ENCODE measurements at regions not wholly inside any gene's neighbourhood (a gene's known extent, or its start where the extent isn't known, plus 50 kb on each side); places are given as distances from the start of the nearest gene placed in this dataset.

DNA sequence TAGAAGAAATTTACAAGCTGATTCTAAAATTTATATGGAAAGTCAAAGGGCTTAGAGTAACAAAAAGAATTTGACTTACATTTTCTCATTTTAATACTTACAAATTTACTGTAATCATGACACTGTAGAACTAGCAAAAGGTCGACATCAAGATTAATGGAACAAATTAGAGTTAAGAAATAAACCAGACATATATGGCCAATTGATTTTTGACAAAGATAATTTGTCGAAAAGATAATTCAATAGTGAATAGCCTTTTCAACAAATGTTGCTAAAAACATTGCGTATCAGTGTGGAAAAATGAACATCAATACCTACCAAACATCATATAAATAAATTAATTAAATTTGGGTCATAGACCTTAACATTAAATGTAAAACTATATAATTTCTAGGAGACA, 955.5 kb upstream of the AUTS2 start:
- CTCF ChIA-PET = no interaction called here
- H3K9me3 ChIP-seq (ENCODE audit: low read depth, low read length, poor library complexity, severe bottlenecking) = no peaks in the 10 kb centered on the region
- TF ChIP-seq CTCF (conservative IDR thresholded peaks at IDR 0.05; ENCODE audit: low read depth, low read length) = no peak
- TF ChIP-seq EZH2 (IDR thresholded peaks at IDR 0.05; ENCODE audit: borderline replicate concordance, low read depth, low read length, poor library complexity, severe bottlenecking) = no peak

GRCh38 chr7:68663392-68663791, 934.9 kb upstream of the AUTS2 start:
- Histone ChIP-seq H3K27ac (ENCODE audit: low read depth, low read length, poor library complexity, severe bottlenecking) (no peak overlapping the region), H3K36me3 (ENCODE audit: insufficient read depth, low read length, poor library complexity, severe bottlenecking) (no peaks in the 10 kb centered on the region), H3K27me3 (replicated peaks; ENCODE audit: insufficient read depth, low read depth, low read length, poor library complexity) (no peaks in the 10 kb centered on the region), H3K4me1 (ENCODE audit: insufficient read depth, low read length, poor library complexity, severe bottlenecking) (peaks cover 10% of the 10 kb centered on the region), H3K9me3 (ENCODE audit: low read depth, low read length, poor library complexity, severe bottlenecking) (no peaks in the 10 kb centered on the region), H3K4me3 (ENCODE audit: low read depth, low read length, poor library complexity, severe bottlenecking) (no peak overlapping the region)
- no peak for TF ChIP-seq CTCF (conservative IDR thresholded peaks at IDR 0.05; ENCODE audit: low read depth, low read length)
- no peak for TF ChIP-seq EZH2 (IDR thresholded peaks at IDR 0.05; ENCODE audit: borderline replicate concordance, low read depth, low read length, poor library complexity, severe bottlenecking)
- intact Hi-C loops (cut with micrococcal nuclease; ENCODE audit: unreplicated experiment) = no loop called here
- ChIA-PET POLR2A (ENCODE audit: low non-redundant PET) (no interaction called here), CTCF (no interaction called here)
- no peak for DNase-seq (ENCODE audit: low spot score)
- no TSS peak for BruUV-seq (replicated peaks)

More for the DNA sequence above, 955.5 kb upstream of the AUTS2 start:
- no peak overlapping the region for H3K27ac ChIP-seq (ENCODE audit: low read depth, low read length, poor library complexity, severe bottlenecking)
- no peaks in the 10 kb centered on the region for H3K36me3 ChIP-seq (ENCODE audit: insufficient read depth, low read length, poor library complexity, severe bottlenecking)
- H3K27me3 ChIP-seq (replicated peaks; ENCODE audit: insufficient read depth, low read depth, low read length, poor library complexity) = no peaks in the 10 kb centered on the region
- POLR2A ChIA-PET (ENCODE audit: low non-redundant PET) = no interaction called here
- DNase-seq (ENCODE audit: low spot score) = no peak
- no peaks in the 10 kb centered on the region for H3K4me1 ChIP-seq (ENCODE audit: insufficient read depth, low read length, poor library complexity, severe bottlenecking)
- H3K4me3 ChIP-seq (ENCODE audit: low read depth, low read length, poor library complexity, severe bottlenecking) = no peak overlapping the region
- BruUV-seq (replicated peaks) = no TSS peak
- intact Hi-C loops (cut with micrococcal nuclease; ENCODE audit: unreplicated experiment) = no loop called here

- intact Hi-C loops (cut with micrococcal nuclease; ENCODE audit: unreplicated experiment) = loop anchor here (10.0 kb wide), 2 partner anchors 496 to 1164 kb away; no protein-coding TSS in a partner anchor
- Histone ChIP-seq H3K27me3 (replicated peaks; ENCODE audit: insufficient read depth, low read depth, low read length, poor library complexity) (no peaks in the 10 kb centered on the region), H3K4me1 (ENCODE audit: insufficient read depth, low read length, poor library complexity, severe bottlenecking) (peaks cover 9% of the 10 kb centered on the region), H3K4me3 (ENCODE audit: low read depth, low read length, poor library complexity, severe bottlenecking) (no peak overlapping the region), H3K27ac (ENCODE audit: low read depth, low read length, poor library complexity, severe bottlenecking) (no peak overlapping the region), H3K36me3 (ENCODE audit: insufficient read depth, low read length, poor library complexity, severe bottlenecking) (no peaks in the 10 kb centered on the region), H3K9me3 (ENCODE audit: low read depth, low read length, poor library complexity, severe bottlenecking) (peaks cover 6% of the 10 kb centered on the region)
- BruUV-seq (replicated peaks) = no TSS peak
- ChIA-PET POLR2A (ENCODE audit: low non-redundant PET) (no interaction called here), CTCF (no interaction called here)
- DNase-seq (ENCODE audit: low spot score) = no peak
- TF ChIP-seq CTCF (conservative IDR thresholded peaks at IDR 0.05; ENCODE audit: low read depth, low read length) (no peak), EZH2 (IDR thresholded peaks at IDR 0.05; ENCODE audit: borderline replicate concordance, low read depth, low read length, poor library complexity, severe bottlenecking) (no peak)
Observed at GRCh38 chr7:68671046-68671445, 927.2 kb upstream of the AUTS2 start.

Measured in A673 (cell line).